NB4 (cell line): ENCODE measurements at regions not wholly inside any gene's neighbourhood (a gene's known extent, or its start where the extent isn't known, plus 50 kb on each side); places are given as distances from the start of the nearest gene placed in this dataset.

Experiments used
- CTCF ChIP-seq: IDR thresholded peaks from one replicate; pipeline ENCODE4 v1.5.1; 2012; ENCODE audit warnings: low read depth, low read length
- MAX ChIP-seq: IDR thresholded peaks from 2 replicates; pipeline ENCODE4 v1.6.1; 2011; ENCODE audit warnings: low read depth, low read length
- MYC ChIP-seq: IDR thresholded peaks from 2 replicates; pipeline ENCODE4 v1.6.1; 2011; ENCODE audit warnings: low read depth, low read length
- POLR2A ChIP-seq: IDR thresholded peaks from 2 replicates; pipeline ENCODE4 v1.6.1; 2011; ENCODE audit warnings: mild to moderate bottlenecking; ENCODE audit not compliant: insufficient read length; ENCODE audit errors: extremely low read depth

- TF ChIP-seq CTCF = no peak
- TF ChIP-seq MYC = no peak
- TF ChIP-seq POLR2A = no peak
- TF ChIP-seq MAX = no peak
Measured at GRCh38 chr4:127416115-127416514, 216.6 kb upstream of the INTU start.
